K562 (cell line): ENCODE measurements at regions not wholly inside any gene's neighbourhood (a gene's known extent, or its start where the extent isn't known, plus 50 kb on each side); places are given as distances from the start of the nearest gene placed in this dataset.

ENCODE experiments used
- MAZ ChIP-seq, 2 experiments: fragments of 450-650 bp in 1 of 2; sonication (generic) in 1 of 2; formaldehyde crosslinking; IDR thresholded peaks in 1 of 2; conservative IDR thresholded peaks in 1 of 2; 2 replicates each; pipeline versions ENCODE4 v1.4.0 to v1.5.0; 2020; ENCODE audit warnings: mild to moderate bottlenecking in 1 of 2, missing genetic modification reagents in 1 of 2
- TF ChIP-seq, protein P1 (sequence below): fragments of 450-650 bp; formaldehyde crosslinking; IDR thresholded peaks from 2 replicates; pipeline ENCODE4 v1.4.0; 2022; ENCODE audit warnings: missing genetic modification characterization
- TF ChIP-seq, protein P2 (sequence below): fragments of 250-450 bp; sonication (Bioruptor Pico); IDR thresholded peaks from 2 replicates; pipeline ENCODE4 v1.4.0; 2020; ENCODE audit warnings: mild to moderate bottlenecking, moderate library complexity, borderline replicate concordance
- TF ChIP-seq, protein P3 (sequence below): fragments of 450-650 bp; IDR thresholded peaks from 2 replicates; pipeline ENCODE4 v1.6.1; 2017; ENCODE audit warnings: antibody characterized with exemption

DNA sequence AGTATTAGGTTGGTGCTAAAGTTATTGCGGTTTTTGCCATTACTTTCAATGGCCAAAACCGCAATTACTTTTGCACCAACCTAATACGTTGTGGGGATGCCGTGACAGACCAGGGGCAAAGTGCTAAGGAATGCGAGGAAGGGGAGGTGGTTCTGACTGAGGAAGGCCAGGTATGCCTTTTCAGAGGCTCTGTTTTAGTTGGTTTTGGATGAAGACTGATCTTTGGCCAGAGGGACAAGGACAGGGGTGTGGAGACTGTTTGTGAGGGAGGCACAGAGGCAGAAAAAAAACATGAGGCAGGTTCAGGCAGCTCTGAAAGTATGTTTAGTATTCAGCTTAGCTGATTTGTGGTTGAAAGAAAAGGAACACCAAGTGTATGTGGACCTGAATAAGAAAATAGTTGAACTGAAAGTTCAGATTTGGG, 358.2 kb downstream of the RPS6KC1 start (continued):
- TF ChIP-seq MAZ (CRISPR knock-in tag; conservative IDR thresholded peaks at IDR 0.05 in 1 of 2, IDR thresholded peaks at IDR 0.05 in 1 of 2) = 0 out of 4 replicates have a peak, but pooled peaks of 1 of the 2 experiments have one; percentile 38
- TF ChIP-seq, protein P1, sequence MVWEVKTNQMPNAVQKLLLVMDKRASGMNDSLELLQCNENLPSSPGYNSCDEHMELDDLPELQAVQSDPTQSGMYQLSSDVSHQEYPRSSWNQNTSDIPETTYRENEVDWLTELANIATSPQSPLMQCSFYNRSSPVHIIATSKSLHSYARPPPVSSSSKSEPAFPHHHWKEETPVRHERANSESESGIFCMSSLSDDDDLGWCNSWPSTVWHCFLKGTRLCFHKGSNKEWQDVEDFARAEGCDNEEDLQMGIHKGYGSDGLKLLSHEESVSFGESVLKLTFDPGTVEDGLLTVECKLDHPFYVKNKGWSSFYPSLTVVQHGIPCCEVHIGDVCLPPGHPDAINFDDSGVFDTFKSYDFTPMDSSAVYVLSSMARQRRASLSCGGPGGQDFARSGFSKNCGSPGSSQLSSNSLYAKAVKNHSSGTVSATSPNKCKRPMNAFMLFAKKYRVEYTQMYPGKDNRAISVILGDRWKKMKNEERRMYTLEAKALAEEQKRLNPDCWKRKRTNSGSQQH (CRISPR knock-in tag) = no peak
- TF ChIP-seq, protein P2, sequence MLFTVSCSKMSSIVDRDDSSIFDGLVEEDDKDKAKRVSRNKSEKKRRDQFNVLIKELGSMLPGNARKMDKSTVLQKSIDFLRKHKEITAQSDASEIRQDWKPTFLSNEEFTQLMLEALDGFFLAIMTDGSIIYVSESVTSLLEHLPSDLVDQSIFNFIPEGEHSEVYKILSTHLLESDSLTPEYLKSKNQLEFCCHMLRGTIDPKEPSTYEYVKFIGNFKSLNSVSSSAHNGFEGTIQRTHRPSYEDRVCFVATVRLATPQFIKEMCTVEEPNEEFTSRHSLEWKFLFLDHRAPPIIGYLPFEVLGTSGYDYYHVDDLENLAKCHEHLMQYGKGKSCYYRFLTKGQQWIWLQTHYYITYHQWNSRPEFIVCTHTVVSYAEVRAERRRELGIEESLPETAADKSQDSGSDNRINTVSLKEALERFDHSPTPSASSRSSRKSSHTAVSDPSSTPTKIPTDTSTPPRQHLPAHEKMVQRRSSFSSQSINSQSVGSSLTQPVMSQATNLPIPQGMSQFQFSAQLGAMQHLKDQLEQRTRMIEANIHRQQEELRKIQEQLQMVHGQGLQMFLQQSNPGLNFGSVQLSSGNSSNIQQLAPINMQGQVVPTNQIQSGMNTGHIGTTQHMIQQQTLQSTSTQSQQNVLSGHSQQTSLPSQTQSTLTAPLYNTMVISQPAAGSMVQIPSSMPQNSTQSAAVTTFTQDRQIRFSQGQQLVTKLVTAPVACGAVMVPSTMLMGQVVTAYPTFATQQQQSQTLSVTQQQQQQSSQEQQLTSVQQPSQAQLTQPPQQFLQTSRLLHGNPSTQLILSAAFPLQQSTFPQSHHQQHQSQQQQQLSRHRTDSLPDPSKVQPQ (CRISPR knock-in tag) = no peak
- TF ChIP-seq, protein P3, sequence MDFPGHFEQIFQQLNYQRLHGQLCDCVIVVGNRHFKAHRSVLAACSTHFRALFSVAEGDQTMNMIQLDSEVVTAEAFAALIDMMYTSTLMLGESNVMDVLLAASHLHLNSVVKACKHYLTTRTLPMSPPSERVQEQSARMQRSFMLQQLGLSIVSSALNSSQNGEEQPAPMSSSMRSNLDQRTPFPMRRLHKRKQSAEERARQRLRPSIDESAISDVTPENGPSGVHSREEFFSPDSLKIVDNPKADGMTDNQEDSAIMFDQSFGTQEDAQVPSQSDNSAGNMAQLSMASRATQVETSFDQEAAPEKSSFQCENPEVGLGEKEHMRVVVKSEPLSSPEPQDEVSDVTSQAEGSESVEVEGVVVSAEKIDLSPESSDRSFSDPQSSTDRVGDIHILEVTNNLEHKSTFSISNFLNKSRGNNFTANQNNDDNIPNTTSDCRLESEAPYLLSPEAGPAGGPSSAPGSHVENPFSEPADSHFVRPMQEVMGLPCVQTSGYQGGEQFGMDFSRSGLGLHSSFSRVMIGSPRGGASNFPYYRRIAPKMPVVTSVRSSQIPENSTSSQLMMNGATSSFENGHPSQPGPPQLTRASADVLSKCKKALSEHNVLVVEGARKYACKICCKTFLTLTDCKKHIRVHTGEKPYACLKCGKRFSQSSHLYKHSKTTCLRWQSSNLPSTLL = peak; percentile 85
